ENCODE measurements at regions not wholly inside any gene's neighbourhood (a gene's known extent, or its start where the extent isn't known, plus 50 kb on each side); places are given as distances from the start of the nearest gene placed in this dataset.

DNA sequence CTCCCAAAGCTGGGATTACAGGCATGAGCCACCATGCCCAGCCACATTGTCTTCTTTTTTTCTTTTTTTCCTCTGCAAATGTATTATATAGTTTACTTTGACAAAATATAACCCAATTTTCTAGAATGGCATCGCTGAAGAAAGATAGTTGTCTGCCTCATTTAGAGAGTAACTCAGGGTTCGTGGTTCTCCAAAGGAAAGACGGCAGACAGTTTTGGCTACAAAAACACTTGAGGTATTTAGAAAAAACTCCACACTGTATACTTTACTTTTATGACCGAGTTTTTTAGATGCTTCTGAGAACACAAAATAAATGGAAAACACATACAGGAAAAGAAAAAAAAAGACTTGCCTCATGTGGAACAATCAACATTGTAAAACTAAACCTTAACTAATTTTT lies 369.1 kb upstream of the ATP2B1 start:
- TF ChIP-seq, protein P1, sequence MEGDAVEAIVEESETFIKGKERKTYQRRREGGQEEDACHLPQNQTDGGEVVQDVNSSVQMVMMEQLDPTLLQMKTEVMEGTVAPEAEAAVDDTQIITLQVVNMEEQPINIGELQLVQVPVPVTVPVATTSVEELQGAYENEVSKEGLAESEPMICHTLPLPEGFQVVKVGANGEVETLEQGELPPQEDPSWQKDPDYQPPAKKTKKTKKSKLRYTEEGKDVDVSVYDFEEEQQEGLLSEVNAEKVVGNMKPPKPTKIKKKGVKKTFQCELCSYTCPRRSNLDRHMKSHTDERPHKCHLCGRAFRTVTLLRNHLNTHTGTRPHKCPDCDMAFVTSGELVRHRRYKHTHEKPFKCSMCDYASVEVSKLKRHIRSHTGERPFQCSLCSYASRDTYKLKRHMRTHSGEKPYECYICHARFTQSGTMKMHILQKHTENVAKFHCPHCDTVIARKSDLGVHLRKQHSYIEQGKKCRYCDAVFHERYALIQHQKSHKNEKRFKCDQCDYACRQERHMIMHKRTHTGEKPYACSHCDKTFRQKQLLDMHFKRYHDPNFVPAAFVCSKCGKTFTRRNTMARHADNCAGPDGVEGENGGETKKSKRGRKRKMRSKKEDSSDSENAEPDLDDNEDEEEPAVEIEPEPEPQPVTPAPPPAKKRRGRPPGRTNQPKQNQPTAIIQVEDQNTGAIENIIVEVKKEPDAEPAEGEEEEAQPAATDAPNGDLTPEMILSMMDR (conservative IDR thresholded peaks at IDR 0.05), result no peak
- Mint-ChIP-seq H3K36me3 (no peaks in the 10 kb centered on the region), H3K4me3 (no peak overlapping the region), H3K9me3 (peaks cover 11% of the 10 kb centered on the region), H3K27me3 (no peaks in the 10 kb centered on the region), H3K27ac (no peak overlapping the region), H3K4me1 (ENCODE audit: unreplicated experiment) (no peaks in the 10 kb centered on the region)
- DNase-seq (ENCODE audit: extremely low spot score, unreplicated experiment), result no peak

DNA sequence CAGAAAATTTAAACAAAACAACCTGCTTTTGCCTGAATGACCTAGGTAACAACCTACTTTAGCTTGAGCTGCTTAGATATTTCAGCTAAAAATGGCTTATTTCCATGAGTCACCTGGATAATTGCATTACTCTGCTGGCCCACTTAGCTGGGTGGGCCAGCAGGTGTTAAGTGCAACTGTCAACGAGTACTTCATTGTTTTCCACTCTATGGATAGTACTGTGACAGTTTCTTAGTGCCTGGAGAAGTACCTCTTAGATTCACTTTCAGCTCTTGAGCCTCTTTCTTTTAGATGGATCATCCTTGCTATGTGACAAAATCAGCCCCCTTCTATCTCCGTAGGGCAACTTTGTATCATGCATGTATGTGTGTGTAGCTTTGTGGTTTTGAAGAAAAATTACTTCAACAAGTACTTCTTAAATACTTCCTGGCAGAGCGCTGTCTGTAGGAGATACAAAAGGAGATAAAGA lies 368.2 kb upstream of the ATP2B1 start:
- TF ChIP-seq, protein P1 (conservative IDR thresholded peaks at IDR 0.05), result no peak
- no peaks in the 10 kb centered on the region for H3K27me3 Mint-ChIP-seq
- H3K36me3 Mint-ChIP-seq, result no peaks in the 10 kb centered on the region
- no peaks in the 10 kb centered on the region for H3K4me1 Mint-ChIP-seq (ENCODE audit: unreplicated experiment)
- H3K4me3 Mint-ChIP-seq, result no peak overlapping the region
- no peak overlapping the region for H3K27ac Mint-ChIP-seq
- peaks cover 11% of the 10 kb centered on the region for H3K9me3 Mint-ChIP-seq
- DNase-seq (ENCODE audit: extremely low spot score, unreplicated experiment), result no peak

DNA sequence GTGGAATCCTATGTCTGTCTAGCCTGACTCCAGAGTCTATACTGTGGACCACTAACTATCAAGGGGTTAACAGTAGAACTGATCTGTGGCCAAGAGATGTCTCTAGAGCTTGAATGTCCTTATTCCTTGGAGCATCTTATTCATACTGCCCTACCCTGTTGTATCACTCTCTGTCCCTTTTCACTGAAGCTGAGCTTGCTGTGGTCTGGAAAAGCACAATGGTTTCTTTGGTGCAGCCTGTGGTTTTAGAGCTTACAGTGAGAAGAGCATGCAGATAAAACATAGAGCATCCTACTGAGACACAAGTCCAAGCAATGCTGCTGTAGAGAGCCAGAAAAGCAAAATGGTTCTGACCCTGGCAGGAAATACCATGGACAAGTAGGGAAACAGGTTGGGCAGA lies 367.0 kb upstream of the ATP2B1 start:
- Mint-ChIP-seq H3K4me1 (ENCODE audit: unreplicated experiment) (no peaks in the 10 kb centered on the region), H3K27me3 (no peaks in the 10 kb centered on the region), H3K9me3 (peaks cover 5% of the 10 kb centered on the region), H3K36me3 (peaks cover 3% of the 10 kb centered on the region), H3K27ac (no peak overlapping the region), H3K4me3 (no peak overlapping the region)
- TF ChIP-seq, protein P1 (conservative IDR thresholded peaks at IDR 0.05), result no peak
- DNase-seq (ENCODE audit: extremely low spot score, unreplicated experiment), result no peak

DNA sequence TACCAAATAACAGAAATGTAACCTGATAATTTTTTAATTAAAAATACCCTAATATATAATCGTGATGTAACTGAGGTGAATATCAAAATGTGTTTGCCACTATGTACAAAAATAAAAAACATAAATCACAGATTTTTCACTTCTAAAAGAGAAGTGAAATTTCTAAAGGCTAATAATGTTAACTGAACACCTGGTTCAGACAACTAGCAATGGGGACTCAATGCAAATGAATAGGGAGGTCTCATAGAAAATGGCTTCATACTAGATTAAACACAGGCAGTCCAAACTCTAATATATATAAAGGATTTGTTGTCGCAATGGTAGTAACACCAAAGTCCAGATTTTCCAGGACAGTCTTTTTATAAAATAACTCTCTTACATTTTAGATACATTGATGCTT lies 365.4 kb upstream of the ATP2B1 start:
- DNase-seq (ENCODE audit: extremely low spot score, unreplicated experiment), result no peak
- Mint-ChIP-seq H3K4me1 (ENCODE audit: unreplicated experiment) (no peaks in the 10 kb centered on the region), H3K36me3 (peaks cover 3% of the 10 kb centered on the region), H3K4me3 (no peak overlapping the region), H3K27ac (no peak overlapping the region), H3K9me3 (no peaks in the 10 kb centered on the region), H3K27me3 (no peaks in the 10 kb centered on the region)
- TF ChIP-seq, protein P1 (conservative IDR thresholded peaks at IDR 0.05), result no peak

DNA sequence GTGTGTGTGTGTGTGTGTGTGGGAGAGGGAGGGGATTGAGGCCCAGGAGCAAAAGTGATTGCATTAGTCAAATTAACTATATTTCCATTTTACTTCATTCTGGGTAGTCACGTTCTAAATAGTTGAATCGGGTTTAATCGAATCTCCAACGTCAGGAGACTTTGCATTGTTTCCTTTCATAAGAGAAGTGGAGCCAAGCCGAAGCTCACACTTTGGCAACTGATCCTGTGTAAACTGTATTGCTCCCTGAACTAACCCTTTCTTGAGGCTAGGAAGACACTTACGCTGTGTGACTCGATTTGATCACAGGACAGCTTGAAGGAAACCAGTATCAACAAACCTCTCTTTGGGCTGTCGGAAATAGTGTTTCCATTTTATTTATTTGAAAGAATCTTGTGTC lies 363.4 kb upstream of the ATP2B1 start:
- H3K36me3 Mint-ChIP-seq, result peaks cover 3% of the 10 kb centered on the region
- no peak overlapping the region for H3K4me3 Mint-ChIP-seq
- TF ChIP-seq, protein P1 (conservative IDR thresholded peaks at IDR 0.05), result no peak

DNA sequence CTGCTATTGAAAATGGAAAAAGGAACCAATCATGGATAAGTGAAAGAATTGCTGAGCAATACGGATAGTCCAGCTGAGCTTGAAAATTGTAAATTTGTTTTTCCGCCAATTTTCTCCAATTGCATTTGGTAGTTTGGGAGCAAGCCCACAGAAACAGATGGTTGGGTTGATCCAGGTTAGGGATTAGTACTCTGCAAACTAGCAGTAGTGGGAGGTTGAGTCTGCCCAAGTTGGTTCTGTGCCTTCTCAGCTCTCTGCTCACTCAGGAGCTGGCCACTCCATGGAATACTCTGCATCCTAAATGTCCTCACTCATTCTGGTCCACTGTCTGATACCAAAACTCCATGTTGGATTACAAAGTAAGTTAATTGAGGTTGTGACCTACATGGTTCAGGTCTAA lies 361.1 kb upstream of the ATP2B1 start:
- DNase-seq (ENCODE audit: extremely low spot score, unreplicated experiment), result no peak
- H3K36me3 Mint-ChIP-seq, result peaks cover 3% of the 10 kb centered on the region
- H3K4me3 Mint-ChIP-seq, result no peak overlapping the region
- no peaks in the 10 kb centered on the region for H3K9me3 Mint-ChIP-seq
- TF ChIP-seq, protein P1 (conservative IDR thresholded peaks at IDR 0.05), result no peak
- peaks cover 15% of the 10 kb centered on the region for H3K4me1 Mint-ChIP-seq (ENCODE audit: unreplicated experiment)
- H3K27ac Mint-ChIP-seq, result no peak overlapping the region
- no peaks in the 10 kb centered on the region for H3K27me3 Mint-ChIP-seq

More for the DNA sequence above, 363.4 kb upstream of the ATP2B1 start:
- DNase-seq (ENCODE audit: extremely low spot score, unreplicated experiment), result no peak
- Mint-ChIP-seq H3K4me1 (ENCODE audit: unreplicated experiment) (no peaks in the 10 kb centered on the region), H3K27ac (no peak overlapping the region), H3K27me3 (no peaks in the 10 kb centered on the region), H3K9me3 (no peaks in the 10 kb centered on the region)
